ENCODE measurements at regions not wholly inside any gene's neighbourhood (a gene's known extent, or its start where the extent isn't known, plus 50 kb on each side); places are given as distances from the start of the nearest gene placed in this dataset.
A peak's percentile ranks its signal among the peaks of the same experiment; 100 is the strongest.

DNA sequence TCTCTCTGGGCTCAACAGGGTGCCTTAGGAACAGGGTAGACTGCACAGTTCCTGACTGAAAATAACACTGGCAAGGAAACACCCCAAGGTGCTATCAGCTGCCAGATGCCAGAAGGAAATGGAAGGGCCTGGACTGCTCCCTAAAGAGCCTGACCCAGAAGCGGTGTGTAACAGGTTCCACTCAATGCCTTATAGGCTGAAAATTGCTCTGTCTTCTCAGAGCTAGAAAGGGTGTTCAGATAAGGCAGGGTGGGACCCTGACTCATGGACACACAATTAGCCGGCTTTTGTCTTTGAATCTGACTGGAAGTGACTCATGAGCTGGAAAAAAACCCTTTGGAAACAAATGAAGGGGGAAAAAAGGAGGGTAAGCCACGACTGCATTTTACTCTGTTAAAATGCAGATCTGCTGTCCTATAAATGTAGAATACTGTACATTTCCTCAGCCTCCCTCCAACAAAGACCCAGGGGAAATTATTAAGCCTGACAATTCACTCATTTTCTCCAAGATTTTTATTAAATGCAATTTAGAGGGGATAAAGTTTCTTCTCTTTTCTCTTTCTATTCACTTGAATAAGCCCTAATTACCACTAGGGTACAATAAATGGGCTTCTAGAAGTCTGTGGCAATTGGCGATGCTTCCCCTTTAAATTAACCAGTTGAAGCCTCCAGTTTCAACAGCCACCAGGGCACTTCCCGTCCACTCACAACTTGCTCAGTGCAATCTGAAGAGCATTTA, 160.2 kb upstream of the TBL1XR1 start:
- H3K4me1 ChIP-seq: peaks cover 60% of the 10 kb centered on the region
- WGBS: 14% methylated on average over 5 of the region's 5 CpGs
- no peak for DNase-seq (ENCODE audit: low spot score in 2 of 2)

DNA sequence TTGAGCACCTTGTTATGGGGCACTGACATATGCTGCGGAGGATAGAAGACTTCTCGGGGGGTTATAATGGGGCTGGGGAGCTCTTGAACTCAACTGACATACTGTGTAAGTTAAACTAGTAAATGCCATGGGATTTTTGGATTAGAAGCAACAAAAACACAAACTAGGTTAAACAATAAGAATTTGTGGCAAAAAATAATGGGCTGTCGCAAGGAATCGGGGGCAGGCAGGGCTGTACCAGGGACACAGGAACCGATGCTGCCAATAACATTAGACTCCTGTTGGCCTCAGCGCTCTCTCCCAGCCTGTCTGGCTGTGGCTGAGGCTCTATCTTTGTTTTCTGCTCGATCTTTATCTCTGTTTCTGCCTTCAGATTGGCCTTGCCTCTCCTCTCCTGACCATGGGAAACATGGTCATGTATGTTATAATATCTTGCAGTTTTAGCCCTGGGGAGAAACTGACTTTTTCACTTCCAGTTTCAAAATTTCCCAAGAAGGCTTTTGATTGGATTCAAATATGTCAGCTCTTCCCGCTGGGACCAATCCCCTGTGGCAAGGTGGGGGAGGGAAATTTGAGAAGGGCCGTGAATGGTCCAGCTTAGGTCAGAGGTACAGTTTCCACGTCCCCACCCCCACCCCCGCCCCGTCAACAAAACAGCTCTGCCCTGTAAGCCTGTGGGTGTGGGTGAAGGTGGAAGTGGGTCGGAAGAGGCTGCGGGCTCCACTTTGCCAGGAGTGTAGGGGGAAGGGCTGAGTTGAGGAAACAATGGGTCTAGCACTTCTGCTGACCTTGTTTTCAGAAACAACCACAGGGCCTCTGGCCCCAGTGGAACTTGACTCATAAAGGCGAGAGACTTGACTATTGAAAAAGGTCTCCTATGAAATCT, 161.1 kb upstream of the TBL1XR1 start:
- H3K4me3 ChIP-seq: peak overlapping the region; percentile 19
- WGBS: 20% methylated on average over 15 of the region's 15 CpGs

More for the DNA sequence above, 160.2 kb upstream of the TBL1XR1 start:
- Histone ChIP-seq H3K9me3 (no peaks in the 10 kb centered on the region), H3K36me3 (no peaks in the 10 kb centered on the region), H3K4me3 (peak overlapping the region; percentile 19), H3K27me3 (no peaks in the 10 kb centered on the region), H3K27ac (peak overlapping the region; percentile 91)
- TF ChIP-seq POLR2AphosphoS5 (IDR thresholded peaks at IDR 0.05): peak in 1 of 3 donors; percentile 67
- no peak for TF ChIP-seq POLR2A (IDR thresholded peaks at IDR 0.05)
- TF ChIP-seq EP300 (IDR thresholded peaks at IDR 0.05): no peak
- TF ChIP-seq, protein P1, sequence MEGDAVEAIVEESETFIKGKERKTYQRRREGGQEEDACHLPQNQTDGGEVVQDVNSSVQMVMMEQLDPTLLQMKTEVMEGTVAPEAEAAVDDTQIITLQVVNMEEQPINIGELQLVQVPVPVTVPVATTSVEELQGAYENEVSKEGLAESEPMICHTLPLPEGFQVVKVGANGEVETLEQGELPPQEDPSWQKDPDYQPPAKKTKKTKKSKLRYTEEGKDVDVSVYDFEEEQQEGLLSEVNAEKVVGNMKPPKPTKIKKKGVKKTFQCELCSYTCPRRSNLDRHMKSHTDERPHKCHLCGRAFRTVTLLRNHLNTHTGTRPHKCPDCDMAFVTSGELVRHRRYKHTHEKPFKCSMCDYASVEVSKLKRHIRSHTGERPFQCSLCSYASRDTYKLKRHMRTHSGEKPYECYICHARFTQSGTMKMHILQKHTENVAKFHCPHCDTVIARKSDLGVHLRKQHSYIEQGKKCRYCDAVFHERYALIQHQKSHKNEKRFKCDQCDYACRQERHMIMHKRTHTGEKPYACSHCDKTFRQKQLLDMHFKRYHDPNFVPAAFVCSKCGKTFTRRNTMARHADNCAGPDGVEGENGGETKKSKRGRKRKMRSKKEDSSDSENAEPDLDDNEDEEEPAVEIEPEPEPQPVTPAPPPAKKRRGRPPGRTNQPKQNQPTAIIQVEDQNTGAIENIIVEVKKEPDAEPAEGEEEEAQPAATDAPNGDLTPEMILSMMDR (IDR thresholded peaks at IDR 0.05): no peak

DNA sequence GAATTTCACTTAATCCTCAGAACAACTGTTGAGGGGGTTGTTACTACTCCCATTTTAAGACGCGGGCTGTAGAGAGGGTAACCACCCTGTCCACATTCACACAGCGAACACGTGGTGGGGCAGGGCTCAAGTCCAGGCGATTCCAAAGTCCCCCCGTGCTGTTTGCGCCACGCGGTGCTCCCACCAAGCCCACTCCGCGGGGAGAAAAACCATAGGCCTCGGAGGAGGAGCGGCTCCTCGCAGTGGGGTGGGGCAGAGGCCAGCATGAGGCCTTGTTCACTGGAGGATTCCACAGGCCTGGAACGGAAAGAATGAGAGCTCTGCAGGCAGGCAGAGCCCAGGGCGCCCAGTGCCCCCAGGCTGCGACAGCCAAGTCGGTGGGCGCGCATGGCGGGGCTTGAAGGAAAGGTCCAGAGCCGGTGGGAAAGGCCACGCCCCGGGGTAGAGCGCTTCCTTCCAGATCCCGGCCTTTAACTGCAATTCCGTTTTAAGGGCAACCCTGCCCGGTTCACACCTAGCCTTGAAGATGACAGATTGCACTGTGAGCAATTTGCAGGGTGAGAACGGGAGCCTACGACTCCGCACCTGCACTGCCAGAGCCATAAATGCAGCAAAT, 161.8 kb upstream of the TBL1XR1 start:
- Histone ChIP-seq H3K36me3 (no peaks in the 10 kb centered on the region), H3K9me3 (no peaks in the 10 kb centered on the region), H3K27me3 (no peaks in the 10 kb centered on the region), H3K27ac (peak overlapping the region; percentile 91), H3K4me1 (peaks cover 65% of the 10 kb centered on the region), H3K4me3 (peak overlapping the region; percentile 46)
- 42% methylated on average over 21 of the region's 31 CpGs for WGBS
- DNase-seq (ENCODE audit: low spot score in 2 of 2): peak; percentile 72 to 83
- no peak for TF ChIP-seq POLR2A (IDR thresholded peaks at IDR 0.05)
- TF ChIP-seq POLR2AphosphoS5 (IDR thresholded peaks at IDR 0.05): no peak
- no peak for TF ChIP-seq EP300 (IDR thresholded peaks at IDR 0.05)
- TF ChIP-seq, protein P1 (IDR thresholded peaks at IDR 0.05): no peak

More for the DNA sequence above, 161.1 kb upstream of the TBL1XR1 start:
- Histone ChIP-seq H3K27me3 (no peaks in the 10 kb centered on the region), H3K4me1 (peaks cover 65% of the 10 kb centered on the region), H3K36me3 (no peaks in the 10 kb centered on the region), H3K27ac (peak overlapping the region; percentile 91), H3K9me3 (no peaks in the 10 kb centered on the region)
- TF ChIP-seq POLR2AphosphoS5 (IDR thresholded peaks at IDR 0.05): no peak
- peak in 1 of 2 donors; percentile 81 for DNase-seq (ENCODE audit: low spot score in 2 of 2)

DNA sequence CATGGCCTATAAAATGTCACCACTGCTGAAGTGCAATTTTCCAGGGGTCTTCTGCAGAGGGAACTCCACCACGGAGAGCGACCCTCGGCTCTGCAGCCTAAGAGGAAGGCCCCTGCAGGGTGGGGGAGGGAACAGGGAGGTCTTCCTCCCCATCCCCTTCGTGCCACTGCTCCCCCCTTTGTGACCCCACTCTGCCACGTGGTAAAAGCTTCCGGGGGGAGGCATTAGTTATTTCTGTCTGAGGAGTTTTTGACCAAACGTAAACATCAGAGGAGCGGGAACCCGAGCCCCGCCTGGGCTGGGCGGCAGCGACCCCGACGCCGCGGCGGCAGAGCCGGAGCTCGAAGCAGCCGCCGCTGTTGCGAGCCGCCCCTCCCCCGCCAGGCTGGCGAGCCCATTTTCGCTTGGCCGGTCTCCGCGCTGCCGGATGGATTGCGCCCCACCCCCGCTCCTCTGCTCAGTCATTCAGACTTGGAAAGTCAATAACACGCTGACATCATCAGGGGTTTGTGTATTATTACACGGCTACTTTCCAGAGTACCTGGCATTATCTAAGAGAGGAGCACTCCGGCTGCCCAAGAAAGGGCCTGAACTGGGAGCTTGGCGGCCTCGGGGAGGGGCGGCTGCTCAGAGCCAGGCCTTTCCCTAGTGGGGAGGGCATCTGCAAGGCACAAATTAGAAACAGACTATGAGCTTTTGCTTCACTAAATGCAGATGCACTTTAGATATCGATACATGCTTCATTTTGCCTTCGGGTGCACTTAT, 162.5 kb upstream of the TBL1XR1 start:
- Histone ChIP-seq H3K27ac (peak overlapping the region; percentile 91), H3K36me3 (no peaks in the 10 kb centered on the region), H3K4me3 (peak overlapping the region; percentile 46), H3K9me3 (no peaks in the 10 kb centered on the region), H3K4me1 (peaks cover 65% of the 10 kb centered on the region), H3K27me3 (no peaks in the 10 kb centered on the region)
- 2% methylated on average over 8 of the region's 40 CpGs for WGBS
- TF ChIP-seq, protein P1 (IDR thresholded peaks at IDR 0.05): no peak
- TF ChIP-seq POLR2AphosphoS5 (IDR thresholded peaks at IDR 0.05) (peak; percentile 67 to 100 (median 100)), POLR2A (IDR thresholded peaks at IDR 0.05) (no peak), EP300 (IDR thresholded peaks at IDR 0.05) (peak; percentile 76)
- peak; percentile 96 to 97 for DNase-seq (ENCODE audit: low spot score in 2 of 2)
